VCaP (cell line): ENCODE measurements at regions not wholly inside any gene's neighbourhood (a gene's known extent, or its start where the extent isn't known, plus 50 kb on each side); places are given as distances from the start of the nearest gene placed in this dataset.

Source experiments
- H3K27ac ChIP-seq: fragments of 450-650 bp; 2 replicates; pipeline ENCODE4 v1.5.1; 2017
- CTCF ChIP-seq: fragments of 450-650 bp; conservative IDR thresholded peaks from 2 replicates; pipeline ENCODE4 v1.5.1; 2017; ENCODE audit warnings: mild to moderate bottlenecking, moderate library complexity

- TF ChIP-seq CTCF, result no peak
- H3K27ac ChIP-seq, result no peak overlapping the region
Observed at GRCh38 chr12:28949184-28949583, 199.9 kb upstream of the FAR2 start.

- H3K27ac ChIP-seq, result no peak overlapping the region
Observed at GRCh38 chr12:28950049-28950448, 199.0 kb upstream of the FAR2 start.

GRCh38 chr12:28951935-28952334 is 197.1 kb upstream of the FAR2 start:
- TF ChIP-seq CTCF, result no peak
- H3K27ac ChIP-seq, result no peak overlapping the region

More at GRCh38 chr12:28950049-28950448, 199.0 kb upstream of the FAR2 start:
- TF ChIP-seq CTCF, result no peak

- no peak overlapping the region for H3K27ac ChIP-seq
- TF ChIP-seq CTCF, result no peak
Observed at GRCh38 chr12:28954333-28954732, 194.7 kb upstream of the FAR2 start.

GRCh38 chr12:28955491-28955890 is 193.6 kb upstream of the FAR2 start:
- H3K27ac ChIP-seq, result no peak overlapping the region
- no peak for TF ChIP-seq CTCF

- no peak for TF ChIP-seq CTCF
Observed at GRCh38 chr12:28955931-28956330, 193.1 kb upstream of the FAR2 start.

GRCh38 chr12:28958553-28959195 is 190.4 kb upstream of the FAR2 start:
- H3K27ac ChIP-seq, result no peak overlapping the region
- no peak for TF ChIP-seq CTCF

More at GRCh38 chr12:28955931-28956330, 193.1 kb upstream of the FAR2 start:
- H3K27ac ChIP-seq, result no peak overlapping the region
